Kidney (tissue), 13 donors: ENCODE measurements at regions not wholly inside any gene's neighbourhood (a gene's known extent, or its start where the extent isn't known, plus 50 kb on each side); places are given as distances from the start of the nearest gene placed in this dataset.
A peak's percentile ranks its signal among the peaks of the same experiment; 100 is the strongest.

ENCODE experiments used
- DNase-seq, 5 donors: peaks; one replicate each; pipeline ENCODE4 v3.0.0-alpha.2; 2013 to 2020
- FAIRE-seq: peaks from 2 replicates; lab custom pipeline; 2012; peaks lifted over from hg19 to GRCh38; lab: Jason Lieb, UNC
- H3K27ac ChIP-seq, 2 donors: one replicate each; pipeline ENCODE4 v1.7.0; 2013; ENCODE audit warnings: low read depth in 2 of 2, low read length in 2 of 2, inconsistent platforms in 1 of 2
- H3K27me3 ChIP-seq: one replicate; pipeline ENCODE4 v1.7.1; 2013; ENCODE audit warnings: low read length, inconsistent platforms; ENCODE audit not compliant: control insufficient read depth, insufficient read depth
- H3K36me3 ChIP-seq, 3 donors: one replicate each; pipeline versions ENCODE4 v1.7.0 to v1.7.1; 2013; ENCODE audit warnings: low read length in 3 of 3, control low read depth in 1 of 3, inconsistent platforms in 1 of 3; ENCODE audit not compliant: insufficient read depth in 3 of 3, control insufficient read depth in 2 of 3
- H3K4me1 ChIP-seq, 3 donors: one replicate each; pipeline versions ENCODE4 v1.7.0 to v1.7.1; 2013; ENCODE audit warnings: low read length in 3 of 3, inconsistent platforms in 1 of 3, low read depth in 1 of 3; ENCODE audit not compliant: control insufficient read depth in 2 of 3, insufficient read depth in 2 of 3
- H3K4me3 ChIP-seq, 3 donors: one replicate each; pipeline versions ENCODE4 v1.7.0 to v1.8.1; 2013; ENCODE audit warnings: low read length in 3 of 3, control low read depth in 1 of 3, inconsistent platforms in 1 of 3
- H3K9ac ChIP-seq, 3 donors: one replicate each; pipeline versions ENCODE4 v1.7.0 to v1.7.1; 2013; ENCODE audit warnings: low read length in 3 of 3, control low read depth in 1 of 3, inconsistent platforms in 1 of 3
- H3K9me3 ChIP-seq, 3 donors: one replicate each; pipeline versions ENCODE4 v1.7.0 to v1.7.1; 2013; ENCODE audit warnings: low read length in 3 of 3, control low read depth in 1 of 3, inconsistent platforms in 1 of 3; ENCODE audit not compliant: control insufficient read depth in 2 of 3, insufficient read depth in 1 of 3
- intact Hi-C: fragments of 100-400 bp; cut with DNase I; formaldehyde crosslinking; loops from one replicate; pipeline ENCODE4 v1.11.1; 2022
- TF ChIP-seq, protein P1 (sequence below): IDR thresholded peaks from 3 replicates; pipeline ENCODE4 v1.5.1; 2012; ENCODE audit warnings: mild to moderate bottlenecking, moderate library complexity, borderline replicate concordance; ENCODE audit not compliant: insufficient read depth; ENCODE audit errors: extremely low read depth
- donor health status: control.
- donor health status: control.
- donor health status: control.
- donor health status: control.
- donor health status: control.
- donor health status: DM: yes; HTN: yes; CAD: no.
- donor health status: Normal renal cell carcinoma (clear cell type).

- H3K4me3 ChIP-seq = no peak overlapping the region
Observed at GRCh38 chr22:19629720-19630419, 84.4 kb upstream of the SEPTIN5 start.

GRCh38 chr22:19630614-19631013 is 83.7 kb upstream of the SEPTIN5 start:
- no peak overlapping the region for H3K4me3 ChIP-seq
- no peaks in the 10 kb centered on the region for H3K36me3 ChIP-seq
- no peak for FAIRE-seq
- no peaks in the 10 kb centered on the region for H3K4me1 ChIP-seq
- TF ChIP-seq, protein P1, sequence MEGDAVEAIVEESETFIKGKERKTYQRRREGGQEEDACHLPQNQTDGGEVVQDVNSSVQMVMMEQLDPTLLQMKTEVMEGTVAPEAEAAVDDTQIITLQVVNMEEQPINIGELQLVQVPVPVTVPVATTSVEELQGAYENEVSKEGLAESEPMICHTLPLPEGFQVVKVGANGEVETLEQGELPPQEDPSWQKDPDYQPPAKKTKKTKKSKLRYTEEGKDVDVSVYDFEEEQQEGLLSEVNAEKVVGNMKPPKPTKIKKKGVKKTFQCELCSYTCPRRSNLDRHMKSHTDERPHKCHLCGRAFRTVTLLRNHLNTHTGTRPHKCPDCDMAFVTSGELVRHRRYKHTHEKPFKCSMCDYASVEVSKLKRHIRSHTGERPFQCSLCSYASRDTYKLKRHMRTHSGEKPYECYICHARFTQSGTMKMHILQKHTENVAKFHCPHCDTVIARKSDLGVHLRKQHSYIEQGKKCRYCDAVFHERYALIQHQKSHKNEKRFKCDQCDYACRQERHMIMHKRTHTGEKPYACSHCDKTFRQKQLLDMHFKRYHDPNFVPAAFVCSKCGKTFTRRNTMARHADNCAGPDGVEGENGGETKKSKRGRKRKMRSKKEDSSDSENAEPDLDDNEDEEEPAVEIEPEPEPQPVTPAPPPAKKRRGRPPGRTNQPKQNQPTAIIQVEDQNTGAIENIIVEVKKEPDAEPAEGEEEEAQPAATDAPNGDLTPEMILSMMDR = no peak
- H3K27me3 ChIP-seq = no peaks in the 10 kb centered on the region
- H3K9me3 ChIP-seq = no peaks in the 10 kb centered on the region
- intact Hi-C loops = no loop called here
- no peak overlapping the region for H3K27ac ChIP-seq
- no peak overlapping the region for H3K9ac ChIP-seq
- DNase-seq = no peak

More at GRCh38 chr22:19629720-19630419, 84.4 kb upstream of the SEPTIN5 start:
- Histone ChIP-seq H3K27me3 (no peaks in the 10 kb centered on the region), H3K9ac (no peak overlapping the region), H3K4me1 (no peaks in the 10 kb centered on the region), H3K36me3 (no peaks in the 10 kb centered on the region), H3K9me3 (no peaks in the 10 kb centered on the region), H3K27ac (no peak overlapping the region)
- FAIRE-seq = no peak
- TF ChIP-seq, protein P1 = peak; percentile 78
- peak; percentile 87 to 93 (median 91) for DNase-seq
- intact Hi-C loops = loop anchor here (10.0 kb wide), 1 partner anchor 135 kb away; no protein-coding TSS in a partner anchor

DNA sequence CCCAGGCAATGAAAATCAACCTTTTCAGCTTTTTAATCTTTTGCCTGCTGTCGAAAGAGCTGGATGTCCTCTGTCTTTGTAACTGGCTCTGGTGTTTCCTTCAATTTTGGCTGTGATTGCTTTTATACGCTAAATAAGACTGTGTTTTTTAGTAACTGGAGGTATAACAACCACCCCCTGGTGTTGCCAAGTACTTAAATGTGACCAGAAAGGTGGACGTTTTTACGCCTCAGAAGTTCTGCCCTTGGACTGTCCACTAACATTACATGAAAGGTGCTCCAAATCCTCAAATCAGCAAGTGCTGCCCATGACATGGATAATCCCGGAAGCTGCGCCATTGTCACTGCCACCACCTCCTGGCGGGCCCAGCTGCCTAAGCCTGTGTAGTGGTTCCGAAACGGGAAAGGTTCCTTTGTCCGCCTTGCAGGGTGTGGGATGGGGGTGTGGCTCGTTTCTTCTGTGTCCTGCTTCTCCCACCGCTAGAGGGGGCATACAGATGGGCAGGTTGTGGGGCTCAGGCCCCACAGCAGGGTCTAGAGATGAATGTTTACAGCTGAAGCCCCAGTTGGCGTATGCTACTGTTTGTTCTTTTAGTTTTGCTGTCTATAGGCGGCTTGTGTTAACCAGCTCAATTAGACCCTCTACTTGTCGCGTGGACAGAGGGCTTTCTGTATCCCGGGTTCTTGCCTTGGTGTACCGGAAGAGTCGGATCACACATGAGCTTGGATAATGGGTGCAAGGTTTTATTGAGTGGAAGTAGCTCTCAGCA is 82.2 kb upstream of the SEPTIN5 start:
- intact Hi-C loops = no loop called here
- H3K4me1 ChIP-seq = no peaks in the 10 kb centered on the region
- no peak overlapping the region for H3K9ac ChIP-seq
- H3K27me3 ChIP-seq = no peaks in the 10 kb centered on the region
- no peak overlapping the region for H3K27ac ChIP-seq
- H3K9me3 ChIP-seq = no peaks in the 10 kb centered on the region
- TF ChIP-seq, protein P1 = no peak
- FAIRE-seq (no peak), DNase-seq (peak in 2 of 5 donors; percentile 29 to 48)
- no peak overlapping the region for H3K4me3 ChIP-seq
- no peaks in the 10 kb centered on the region for H3K36me3 ChIP-seq
